ENCODE measurements at regions not wholly inside any gene's neighbourhood (a gene's known extent, or its start where the extent isn't known, plus 50 kb on each side); places are given as distances from the start of the nearest gene placed in this dataset.

DNA sequence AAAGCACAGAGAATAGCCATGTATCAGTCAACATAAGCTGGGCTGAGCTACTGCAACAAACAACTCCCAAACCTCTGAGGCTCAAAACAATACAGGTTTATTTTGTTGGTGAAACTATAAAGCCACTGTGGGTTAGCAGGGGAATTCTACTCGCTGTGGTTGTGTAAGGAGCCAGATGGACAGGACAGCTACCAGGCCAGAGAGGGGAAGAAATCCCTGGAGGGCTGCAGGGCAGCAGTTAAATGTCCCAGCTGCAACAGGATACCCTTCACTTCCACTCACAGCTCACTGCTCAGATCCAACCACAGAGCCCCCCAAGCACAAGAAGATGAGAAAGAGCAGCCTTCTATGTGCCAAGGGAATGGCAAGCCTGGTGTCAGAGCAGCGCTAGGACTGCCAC is 245.9 kb upstream of the RAB6C start:
- DNase-seq (ENCODE audit: low spot score): no peak
- no peaks in the 10 kb centered on the region for H3K4me1 ChIP-seq (replicated peaks)
- no peaks in the 10 kb centered on the region for H3K9me3 ChIP-seq
- 70% methylated on average over 2 of the region's 2 CpGs for WGBS
- TF ChIP-seq POLR2A (IDR thresholded peaks at IDR 0.05) (no peak), CTCF (IDR thresholded peaks at IDR 0.05) (no peak), POLR2AphosphoS5 (IDR thresholded peaks at IDR 0.05) (no peak)
- intact Hi-C loops (cut with DNase I): no loop called here
- H3K36me3 ChIP-seq: no peaks in the 10 kb centered on the region
- H3K27ac ChIP-seq: no peak overlapping the region
- no peak overlapping the region for H3K4me3 ChIP-seq
- H3K27me3 ChIP-seq (replicated peaks; ENCODE audit: insufficient read depth): no peaks in the 10 kb centered on the region

- 88% methylated on average over 10 of the region's 10 CpGs for WGBS
- Histone ChIP-seq H3K27me3 (replicated peaks; ENCODE audit: insufficient read depth) (no peaks in the 10 kb centered on the region), H3K4me1 (replicated peaks) (no peaks in the 10 kb centered on the region), H3K27ac (no peak overlapping the region), H3K4me3 (no peak overlapping the region), H3K9me3 (no peaks in the 10 kb centered on the region), H3K36me3 (no peaks in the 10 kb centered on the region)
- intact Hi-C loops (cut with DNase I): no loop called here
- no peak for DNase-seq (ENCODE audit: low spot score)
- TF ChIP-seq CTCF (IDR thresholded peaks at IDR 0.05) (no peak), POLR2AphosphoS5 (IDR thresholded peaks at IDR 0.05) (no peak)
Measured at GRCh38 chr2:129734343-129735034, 245.0 kb upstream of the RAB6C start.

DNA sequence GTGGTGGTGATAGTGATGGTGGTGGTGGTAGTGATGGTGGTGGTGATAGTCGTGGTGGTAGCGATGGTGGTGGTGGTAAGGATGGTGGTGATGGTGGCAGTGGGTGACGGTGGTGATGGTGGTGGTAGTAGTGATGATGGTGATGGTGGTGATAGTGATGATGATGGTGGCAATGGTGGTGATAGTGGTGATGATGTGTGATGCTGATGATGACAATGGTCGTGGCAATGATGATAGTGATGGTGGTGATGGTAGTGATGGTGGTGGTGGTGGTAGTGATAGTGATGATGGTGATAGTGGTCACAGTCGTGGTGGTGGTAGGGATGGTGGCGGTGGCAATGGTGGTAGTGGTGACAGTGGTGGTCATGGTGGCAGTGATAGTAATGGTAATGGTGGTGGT is 243.9 kb upstream of the RAB6C start:
- intact Hi-C loops (cut with DNase I): no loop called here
- no peaks in the 10 kb centered on the region for H3K4me1 ChIP-seq (replicated peaks)
- no peaks in the 10 kb centered on the region for H3K27me3 ChIP-seq (replicated peaks; ENCODE audit: insufficient read depth)
- H3K4me3 ChIP-seq: no peak overlapping the region
- no peak for TF ChIP-seq POLR2A (IDR thresholded peaks at IDR 0.05)
- TF ChIP-seq POLR2AphosphoS5 (IDR thresholded peaks at IDR 0.05): no peak
- no peak for TF ChIP-seq CTCF (IDR thresholded peaks at IDR 0.05)
- H3K36me3 ChIP-seq: no peaks in the 10 kb centered on the region
- whole genome bisulfite sequencing: 97% methylated on average over 5 of the region's 6 CpGs
- no peaks in the 10 kb centered on the region for H3K9me3 ChIP-seq
- H3K27ac ChIP-seq: no peak overlapping the region
- DNase-seq (ENCODE audit: low spot score): no peak

DNA sequence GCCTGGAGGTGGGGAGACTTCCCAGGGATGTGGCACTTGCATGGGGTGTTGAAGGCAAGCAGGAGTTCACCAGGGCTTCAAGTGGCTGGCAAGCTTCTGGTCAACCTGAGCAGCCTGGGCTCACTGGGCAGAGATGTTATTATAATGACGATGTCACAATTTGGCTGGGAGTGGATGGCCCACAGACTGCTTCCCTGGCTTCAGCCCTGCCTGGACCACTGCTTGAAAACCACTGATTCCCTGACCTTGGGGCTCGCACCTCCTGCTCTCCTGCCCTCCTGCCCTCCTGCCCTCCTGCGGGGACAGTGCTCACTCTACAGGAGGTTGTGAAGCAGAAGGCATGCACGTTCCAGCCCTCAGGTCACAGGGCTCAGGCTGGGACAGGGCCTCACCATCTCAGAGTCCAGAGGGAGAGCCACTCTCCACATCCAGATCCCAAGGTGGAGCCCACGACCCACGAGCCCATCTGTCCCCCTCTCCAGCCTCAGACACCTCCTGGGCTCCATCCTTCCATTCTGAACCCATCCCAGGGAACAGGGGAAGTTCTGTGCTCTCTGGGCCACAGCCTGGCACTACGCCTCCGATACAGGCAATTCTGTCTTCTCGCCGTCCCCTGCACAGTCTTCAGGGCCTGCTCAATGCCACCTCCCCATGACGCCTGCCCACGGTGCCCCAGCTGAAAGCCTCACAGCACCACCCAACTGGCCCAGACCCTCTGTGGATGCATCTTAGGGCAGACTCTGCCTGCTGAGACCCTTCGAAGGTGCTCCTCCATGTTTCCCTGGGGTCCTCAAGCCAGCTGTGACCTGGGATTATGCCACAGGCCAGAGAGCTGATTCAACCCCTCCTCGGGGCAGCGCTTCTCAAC is 241.6 kb upstream of the RAB6C start:
- Histone ChIP-seq H3K4me1 (replicated peaks) (no peaks in the 10 kb centered on the region), H3K36me3 (no peaks in the 10 kb centered on the region), H3K4me3 (no peak overlapping the region), H3K27ac (no peak overlapping the region), H3K27me3 (replicated peaks; ENCODE audit: insufficient read depth) (no peaks in the 10 kb centered on the region), H3K9me3 (no peaks in the 10 kb centered on the region)
- no peak for DNase-seq (ENCODE audit: low spot score)
- intact Hi-C loops (cut with DNase I): no loop called here
- whole genome bisulfite sequencing: 95% methylated on average over 15 of the region's 15 CpGs
- TF ChIP-seq POLR2AphosphoS5 (IDR thresholded peaks at IDR 0.05): no peak
- TF ChIP-seq CTCF (IDR thresholded peaks at IDR 0.05): no peak
- no peak for TF ChIP-seq POLR2A (IDR thresholded peaks at IDR 0.05)

All from prostate gland (tissue), 2 donors.